DND-41 (cell line): ENCODE measurements at regions not wholly inside any gene's neighbourhood (a gene's known extent, or its start where the extent isn't known, plus 50 kb on each side); places are given as distances from the start of the nearest gene placed in this dataset.

ENCODE experiments used
- CTCF ChIP-seq: IDR thresholded peaks from 2 replicates; pipeline ENCODE4 v1.5.1; 2012; ENCODE audit warnings: borderline replicate concordance, low read length, moderate library complexity, mild to moderate bottlenecking; ENCODE audit not compliant: poor library complexity, severe bottlenecking; ENCODE audit errors: extremely low read depth
- EZH2 ChIP-seq: IDR thresholded peaks from 3 replicates; pipeline ENCODE4 v1.6.1; 2012; ENCODE audit warnings: borderline replicate concordance, low read depth, mild to moderate bottlenecking, moderate library complexity, low read length, inconsistent platforms; ENCODE audit not compliant: severe bottlenecking

- TF ChIP-seq CTCF = no peak
- TF ChIP-seq EZH2 = no peak
These were observed 350.0 kb downstream of the CD83 start for GRCh38 chr6:14467591-14467990.
